ENCODE measurements at regions not wholly inside any gene's neighbourhood (a gene's known extent, or its start where the extent isn't known, plus 50 kb on each side); places are given as distances from the start of the nearest gene placed in this dataset.
"Not testable (repeated sequence)": the region's sequence is repeated elsewhere in the genome, so short reads cannot be mapped to it uniquely, and the experiment has no call there.

DNA sequence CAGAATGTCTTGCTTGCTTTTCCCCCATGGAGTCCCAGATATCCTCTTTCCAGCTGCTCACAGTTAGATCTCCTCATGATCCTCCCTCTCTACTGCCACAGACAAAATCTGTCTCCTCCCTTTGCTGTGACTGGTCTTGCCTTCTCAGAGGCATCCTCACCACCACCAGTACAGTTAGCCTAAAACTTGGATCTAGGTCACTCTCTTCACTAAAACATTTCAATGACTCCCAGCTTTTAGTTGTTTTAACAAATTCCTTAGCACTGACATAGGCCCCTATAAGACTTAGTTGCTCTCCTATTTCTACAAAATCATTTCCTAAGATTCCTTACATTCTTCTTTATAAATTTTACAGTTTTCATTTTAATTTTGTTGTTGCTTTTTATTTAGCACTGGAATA, 734.2 kb upstream of the CHAC2 start:
- no peak for DNase-seq (ENCODE audit: low spot score)

DNA sequence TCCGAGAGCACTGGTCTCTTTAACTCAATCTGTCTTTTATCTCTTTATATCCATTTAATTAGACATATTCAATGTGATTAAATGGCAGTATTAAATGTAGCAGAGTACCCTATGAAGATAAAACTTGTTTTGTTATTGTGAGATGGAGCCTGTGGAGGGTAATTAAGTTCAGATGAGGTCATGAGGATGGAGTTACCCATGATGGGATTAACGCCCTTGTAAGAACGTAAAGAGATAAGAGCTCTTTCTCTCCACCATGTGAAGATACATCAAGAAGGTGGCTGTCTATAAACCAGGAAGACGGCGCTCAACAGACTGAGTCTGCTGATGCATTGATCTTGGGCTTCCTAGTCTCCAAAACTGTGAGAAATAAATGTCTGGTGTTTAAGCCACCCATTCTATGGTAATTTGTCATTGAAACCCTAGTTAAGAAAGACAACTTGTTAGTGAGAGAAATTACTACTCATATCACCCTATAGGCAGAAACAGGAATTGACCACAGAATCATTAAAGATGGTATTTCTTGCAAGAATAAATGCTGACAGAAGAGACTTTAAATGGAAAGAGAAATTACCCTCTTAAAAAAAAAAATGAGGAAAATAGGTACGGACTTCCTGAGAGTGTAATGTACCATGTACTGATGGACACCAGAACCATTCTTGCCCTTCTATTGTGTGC, 738.7 kb upstream of the CHAC2 start:
- no peak for DNase-seq (ENCODE audit: low spot score)

DNA sequence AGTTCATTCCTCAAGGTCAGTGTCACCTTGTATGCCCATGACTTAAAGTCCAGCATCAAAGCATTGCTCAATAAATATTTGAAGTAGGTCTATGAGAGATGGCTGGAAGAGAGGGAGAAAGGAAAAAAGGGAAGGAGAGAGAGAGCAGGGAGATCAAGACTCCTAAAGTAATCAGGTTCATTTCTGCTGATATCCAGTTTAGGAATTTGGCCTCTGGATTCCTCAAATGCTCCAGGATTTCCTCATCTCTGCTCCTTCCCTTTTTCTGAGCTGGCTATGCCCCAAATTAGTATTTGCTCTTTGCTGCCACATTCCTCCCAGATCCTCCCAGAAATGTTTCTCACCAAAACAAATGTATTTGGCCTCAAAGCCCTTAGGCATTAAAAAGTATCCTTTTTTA, 739.4 kb upstream of the CHAC2 start:
- no peak for DNase-seq (ENCODE audit: low spot score)

DNA sequence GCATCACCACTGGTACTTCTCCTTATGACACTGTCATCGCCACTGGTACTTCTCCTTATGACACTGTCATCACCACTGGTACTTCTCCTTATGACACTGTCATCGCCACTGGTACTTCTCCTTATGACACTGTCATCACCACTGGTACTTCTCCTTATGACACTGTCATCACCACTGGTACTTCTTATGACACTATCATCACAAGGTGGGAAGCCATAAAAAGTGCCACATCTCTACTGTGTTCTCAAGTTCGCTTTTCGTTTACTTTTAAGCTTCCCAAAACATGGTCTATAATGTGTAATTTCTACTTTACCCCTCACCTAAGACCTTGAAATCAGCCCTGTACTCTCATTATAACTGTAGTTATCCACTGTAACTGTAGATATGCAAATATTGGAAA, 745.4 kb upstream of the CHAC2 start:
- DNase-seq (ENCODE audit: low spot score), result not testable (repeated sequence)

DNA sequence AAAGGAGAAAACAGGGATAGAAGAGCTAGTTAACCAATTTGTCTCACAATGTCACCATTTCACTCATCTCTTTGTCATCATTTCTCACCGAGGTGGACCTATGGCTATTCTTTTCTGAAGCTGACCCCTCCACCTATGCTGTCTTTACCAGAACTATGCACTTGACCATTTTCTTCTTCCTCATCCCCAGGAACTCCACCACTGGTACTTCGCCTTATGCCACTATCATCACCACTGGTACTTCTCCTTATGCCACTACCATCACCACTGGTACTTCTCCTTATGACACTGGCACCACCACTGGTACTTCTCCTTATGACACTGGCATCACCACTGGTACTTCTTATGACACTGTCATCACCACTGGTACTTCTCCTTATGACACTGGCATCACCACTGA, 745.8 kb upstream of the CHAC2 start:
- DNase-seq (ENCODE audit: low spot score), result no peak

DNA sequence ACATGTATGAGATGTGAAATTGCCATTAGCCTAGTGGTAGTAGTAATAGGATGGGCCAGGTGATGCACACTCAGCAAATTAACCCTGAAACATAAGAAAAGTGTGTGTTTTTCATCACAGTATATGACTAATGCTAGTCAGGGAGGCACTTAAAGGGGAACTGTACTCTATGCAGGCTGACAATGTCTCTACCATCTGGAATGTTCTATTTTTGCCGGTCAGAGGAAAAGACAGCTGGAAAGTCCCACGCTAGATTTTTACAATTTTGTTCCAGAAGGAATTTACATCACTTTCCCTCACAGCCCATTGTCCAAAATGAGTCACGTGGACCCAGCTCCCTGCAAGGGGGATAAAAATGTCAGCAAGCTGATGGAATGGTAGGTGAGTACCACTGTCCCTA, 746.3 kb upstream of the CHAC2 start:
- no peak for DNase-seq (ENCODE audit: low spot score)

DNA sequence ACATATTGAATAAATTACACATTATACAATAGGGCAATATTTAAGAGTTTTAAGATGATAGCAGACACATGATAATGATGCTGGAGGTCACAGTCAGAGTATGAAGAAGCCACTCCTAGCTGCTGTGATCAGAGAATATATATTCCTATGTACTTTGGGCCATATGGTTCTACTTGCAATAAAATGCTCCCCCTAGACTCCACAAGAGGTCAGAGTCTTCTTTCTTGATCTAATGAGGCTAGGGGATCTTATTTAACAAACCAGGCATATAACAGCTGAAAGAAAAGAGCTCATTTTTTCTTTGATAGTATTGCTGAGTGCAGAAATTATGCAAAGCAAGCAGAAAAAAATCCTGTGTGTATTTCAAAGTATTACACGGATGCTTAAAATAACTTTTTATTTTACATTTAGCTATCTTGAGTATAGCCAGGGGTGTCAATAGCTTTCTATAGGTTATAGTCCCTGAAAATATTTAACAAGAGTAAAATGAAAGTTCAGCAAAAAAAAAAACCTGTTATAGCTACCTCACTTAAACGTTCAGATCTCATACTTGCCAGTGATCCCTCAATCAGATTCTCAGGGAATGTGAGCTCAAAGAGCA, 748.7 kb upstream of the CHAC2 start:
- no peak for DNase-seq (ENCODE audit: low spot score)

DNA sequence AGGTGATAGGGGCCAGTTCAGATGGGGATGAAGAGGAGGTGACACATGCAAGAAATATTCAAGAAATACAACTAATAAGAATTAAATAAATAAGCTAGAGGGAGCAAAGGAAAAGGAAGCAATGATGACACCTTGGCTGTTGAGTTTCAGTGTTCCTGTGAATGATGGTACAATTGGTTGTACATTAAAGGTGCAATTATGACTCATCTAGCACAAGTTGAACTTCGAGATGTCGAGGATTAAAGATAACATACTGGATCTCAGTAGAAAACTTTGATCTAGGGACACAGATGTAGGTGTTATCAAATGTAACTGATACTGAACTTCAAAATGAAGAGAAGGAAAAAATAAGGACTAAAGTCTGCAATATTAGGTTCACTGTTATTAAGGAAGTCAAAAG, 760.6 kb upstream of the CHAC2 start:
- no peak for DNase-seq (ENCODE audit: low spot score)

DNA sequence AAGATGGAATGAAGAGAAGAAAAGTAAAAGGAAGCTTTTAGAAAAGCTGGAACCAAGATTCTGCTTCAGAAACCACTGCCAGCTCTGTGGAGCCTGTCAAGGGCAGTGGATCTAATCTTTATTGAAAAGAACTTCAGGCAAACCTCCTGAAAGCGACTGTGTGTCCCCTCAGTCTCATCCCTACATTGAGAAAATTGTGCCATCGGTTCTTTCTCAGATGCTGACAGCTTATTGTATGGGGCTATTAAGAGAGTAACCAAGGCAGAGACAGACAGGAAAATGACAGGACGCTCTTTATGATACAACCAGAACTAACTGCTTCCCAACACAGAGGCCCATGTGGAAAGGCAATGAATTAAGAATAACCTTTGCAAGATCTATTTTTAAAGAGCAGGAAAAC, 763.2 kb upstream of the CHAC2 start:
- DNase-seq (ENCODE audit: low spot score), result no peak

DNA sequence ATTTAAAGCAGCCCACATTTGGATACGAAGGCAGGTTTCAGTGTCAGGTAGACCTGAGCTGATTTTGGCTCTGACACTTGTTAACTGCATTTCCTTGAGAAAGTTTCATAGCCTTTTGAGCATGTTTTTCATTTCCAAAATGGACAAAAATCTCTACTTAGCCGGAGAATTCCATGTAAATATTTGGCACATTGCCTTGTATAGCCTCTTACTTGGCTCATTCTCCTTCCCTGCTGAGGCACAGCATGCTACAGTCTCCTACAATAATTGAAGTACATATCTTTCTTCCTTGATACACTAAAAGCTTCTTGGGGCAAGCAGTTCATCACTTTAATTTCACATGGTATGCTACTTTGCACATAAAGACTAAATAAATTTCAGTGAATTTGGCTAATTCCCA, 772.2 kb upstream of the CHAC2 start:
- no peak for DNase-seq (ENCODE audit: low spot score)

DNA sequence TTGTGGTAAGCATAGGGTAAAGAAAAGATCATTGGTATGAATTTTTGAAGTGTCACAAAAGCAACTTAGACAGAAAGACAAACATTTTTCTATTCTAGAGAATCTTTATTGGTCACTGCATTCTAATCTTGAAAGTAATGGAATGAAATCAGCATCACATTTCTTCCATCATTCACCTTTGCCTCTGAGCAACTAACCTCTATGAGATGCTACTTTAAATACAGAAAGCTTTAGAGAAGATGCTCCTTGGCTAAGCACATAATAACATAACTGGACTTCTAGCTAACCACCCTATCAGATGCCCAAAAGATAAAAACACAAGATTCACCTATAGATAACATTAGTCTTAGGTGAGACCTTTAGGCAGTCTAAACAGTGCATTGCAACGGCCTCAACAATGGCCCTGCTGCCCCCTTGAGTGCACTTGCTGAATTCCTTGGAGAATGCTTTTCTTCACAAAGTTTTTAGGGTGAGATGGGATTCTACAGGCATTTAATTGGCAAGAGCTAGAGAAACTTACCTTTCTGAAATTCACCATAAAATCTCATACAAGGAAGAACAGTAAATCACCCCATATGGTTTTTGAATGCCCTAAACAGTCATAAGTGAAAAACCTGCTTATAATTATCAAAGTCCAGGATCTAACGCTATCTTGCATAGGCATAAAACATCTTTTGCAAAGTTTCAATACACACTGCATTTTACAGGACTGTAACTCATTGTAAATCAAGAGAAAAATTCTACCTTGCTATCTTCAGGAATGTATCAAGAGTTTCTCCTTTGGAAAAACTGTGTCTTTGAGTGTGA, 791.3 kb upstream of the CHAC2 start:
- DNase-seq (ENCODE audit: low spot score), result peak; percentile 8

DNA sequence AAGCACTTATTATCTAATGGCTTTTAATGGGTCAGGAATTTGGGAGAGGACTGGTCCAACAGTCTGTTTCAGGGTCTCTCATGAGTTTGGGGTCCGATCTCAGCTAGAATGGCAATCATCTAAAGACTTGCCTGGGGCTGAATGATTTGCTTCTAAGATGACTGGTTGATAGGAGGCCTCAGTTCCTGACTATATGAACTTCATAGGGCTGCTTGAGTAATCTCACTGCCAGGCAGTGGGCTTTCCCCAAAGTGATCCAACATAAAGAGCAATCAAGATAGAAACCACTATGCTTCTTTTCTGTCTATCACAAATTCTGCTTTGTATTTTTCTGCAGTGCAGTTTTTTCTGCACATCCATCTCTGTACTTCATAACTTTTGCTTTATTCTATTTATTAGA, 793.5 kb upstream of the CHAC2 start:
- no peak for DNase-seq (ENCODE audit: low spot score)

DNA sequence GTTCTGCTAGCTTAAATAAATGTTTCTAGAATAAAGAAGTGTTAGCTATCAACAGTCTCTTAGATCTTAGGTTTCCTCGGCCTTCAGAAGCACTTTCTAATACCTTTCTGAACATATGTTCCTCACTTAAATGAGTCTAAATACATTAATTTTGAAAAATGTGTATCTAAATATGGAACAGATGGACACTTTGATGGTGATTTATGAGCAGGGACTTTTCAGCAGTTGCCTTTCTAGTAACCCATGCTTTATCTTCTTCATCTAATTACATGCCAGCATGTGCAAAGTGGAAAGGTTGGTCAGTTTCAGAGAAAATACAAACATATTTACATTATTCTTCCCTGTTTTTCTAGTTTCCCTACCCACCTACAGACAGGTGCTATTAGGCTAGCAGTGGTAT, 797.0 kb upstream of the CHAC2 start:
- no peak for DNase-seq (ENCODE audit: low spot score)

DNA sequence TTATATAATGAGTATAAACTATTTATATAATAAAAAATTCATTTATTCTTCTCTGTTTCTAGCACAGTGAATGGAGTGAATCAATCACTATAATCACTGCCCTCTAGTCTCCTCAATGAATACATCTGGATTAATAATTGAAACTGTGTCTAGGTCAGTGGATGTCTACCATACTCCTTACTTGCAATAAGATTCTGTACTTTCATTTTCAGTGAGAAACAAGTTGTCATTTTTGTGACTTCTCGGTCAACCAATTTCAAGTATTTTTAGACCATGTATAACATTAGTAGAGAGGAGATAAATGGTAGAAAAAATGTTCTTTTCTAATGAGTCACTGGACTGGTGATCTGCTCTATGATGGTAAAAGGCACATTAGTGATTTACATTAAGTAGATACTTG, 799.6 kb upstream of the CHAC2 start:
- DNase-seq (ENCODE audit: low spot score), result no peak

DNA sequence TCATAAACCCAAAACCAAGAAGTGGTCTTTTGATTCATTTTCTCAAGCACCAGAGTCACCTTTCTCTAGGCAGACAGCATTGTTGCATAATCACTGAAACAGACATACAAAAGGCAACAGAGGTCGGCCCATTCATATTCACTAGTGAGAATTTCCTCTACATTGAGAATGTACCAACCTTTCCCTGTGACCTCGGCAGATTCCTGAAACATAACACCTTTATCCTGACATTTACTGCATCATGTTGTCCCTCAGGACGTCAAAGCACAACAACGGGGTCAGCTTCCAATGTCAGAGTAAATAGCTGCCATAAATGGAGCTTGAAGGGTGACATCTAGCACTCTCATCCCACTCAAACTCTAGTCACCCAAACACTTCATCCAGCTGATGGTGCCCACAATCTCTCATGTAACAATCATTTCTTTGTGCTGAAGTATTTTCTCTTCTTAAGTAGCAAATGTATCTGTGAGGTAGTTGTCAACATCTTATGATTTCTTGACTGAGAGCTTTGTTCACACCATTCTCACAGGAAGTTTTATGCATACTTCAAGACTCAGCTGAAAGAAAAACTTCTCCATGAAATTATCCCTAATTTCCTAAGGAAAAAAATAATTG, 802.6 kb upstream of the CHAC2 start:
- DNase-seq (ENCODE audit: low spot score), result no peak

DNA sequence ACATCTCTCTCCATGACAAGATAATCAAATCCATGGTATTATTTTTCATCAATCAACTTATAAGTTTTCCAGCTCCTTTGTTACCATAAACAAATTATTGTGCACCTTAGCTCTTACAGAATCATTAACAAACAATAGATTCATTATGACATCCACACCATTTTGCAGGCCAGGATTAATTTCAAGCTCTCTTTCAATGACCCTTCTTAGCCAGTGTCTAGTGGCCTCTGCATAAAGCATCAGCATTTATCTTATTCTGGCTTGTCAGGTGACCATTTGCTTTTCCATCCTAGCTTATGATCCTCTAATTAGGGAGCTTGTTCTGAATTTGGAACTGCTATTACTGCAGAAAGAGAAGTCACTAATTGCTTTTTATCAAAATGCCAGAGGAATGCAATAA, 806.2 kb upstream of the CHAC2 start:
- no peak for DNase-seq (ENCODE audit: low spot score)

DNA sequence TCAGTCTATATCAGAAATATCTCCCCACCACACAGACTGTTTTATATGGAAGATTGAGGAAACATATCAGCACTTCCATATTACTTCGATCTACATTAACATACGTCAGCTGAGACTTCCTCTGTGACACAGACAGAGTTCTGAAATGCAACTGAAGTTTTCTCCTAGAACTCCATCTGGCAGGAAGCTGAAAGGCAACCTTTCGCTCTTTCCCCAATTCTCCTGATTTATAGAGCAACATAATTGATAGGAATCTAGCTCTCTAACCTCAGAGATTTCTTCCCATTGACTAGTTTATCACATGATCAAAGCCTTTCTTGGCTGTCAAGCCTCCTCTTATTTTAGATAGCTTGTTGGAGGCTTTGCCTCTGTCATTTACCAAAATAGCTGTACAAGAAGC, 806.7 kb upstream of the CHAC2 start:
- no peak for DNase-seq (ENCODE audit: low spot score)

DNA sequence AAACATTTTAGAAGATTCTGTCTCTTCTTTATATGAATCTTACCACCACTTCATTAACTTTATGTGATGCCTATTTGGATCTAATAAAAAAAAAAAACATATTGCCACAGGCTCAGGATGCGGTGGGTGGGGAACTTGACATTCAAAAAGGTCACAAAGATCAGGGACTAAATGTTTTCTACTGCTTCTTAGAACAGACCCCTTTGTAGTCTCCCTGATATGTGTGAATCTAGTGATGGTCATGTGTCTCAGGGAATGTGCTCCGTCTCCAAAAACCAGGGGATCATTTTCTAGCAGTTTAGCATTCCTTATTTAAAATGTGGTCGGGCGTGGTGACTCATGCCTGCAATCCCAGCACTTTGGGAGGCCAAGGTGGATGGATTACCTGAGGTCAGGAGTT, 807.8 kb upstream of the CHAC2 start:
- DNase-seq (ENCODE audit: low spot score), result no peak

DNA sequence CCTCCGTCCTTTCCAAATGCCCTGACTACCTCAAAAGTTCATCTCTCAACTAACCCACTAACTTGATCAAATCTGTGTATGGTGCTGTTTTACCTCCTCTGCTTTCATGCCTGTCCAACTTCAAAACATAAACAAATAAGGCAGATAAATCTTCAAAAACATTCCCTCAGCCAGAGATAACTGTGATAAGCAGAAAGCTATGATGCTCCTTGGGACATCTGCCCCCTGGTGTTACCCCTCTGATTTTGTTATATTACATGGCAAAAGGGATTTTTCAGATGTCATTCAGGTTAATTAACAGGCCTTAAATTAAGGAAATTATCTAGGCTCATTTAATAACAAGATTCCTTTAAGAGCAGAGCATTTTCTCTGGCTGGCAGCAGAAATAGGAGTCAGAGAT, 810.8 kb upstream of the CHAC2 start:
- DNase-seq (ENCODE audit: low spot score), result no peak

DNA sequence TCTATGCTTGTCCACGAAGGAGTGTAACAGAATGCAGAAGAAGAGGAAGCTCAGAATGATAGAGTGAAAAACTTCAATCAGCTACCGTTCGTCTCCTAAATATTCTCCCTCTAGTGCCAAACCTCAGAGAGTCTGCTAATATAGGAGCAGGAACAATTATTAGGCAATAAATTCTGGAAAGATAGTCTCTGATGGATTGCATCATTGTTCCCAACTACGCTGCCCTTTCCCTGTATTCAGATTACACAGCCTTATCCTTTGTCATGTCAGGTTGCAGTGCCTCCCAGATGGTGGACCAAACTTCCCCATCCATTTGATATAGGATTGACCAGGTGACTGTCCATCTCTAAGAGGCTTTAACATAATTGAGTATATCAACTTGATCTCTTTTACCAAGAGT, 811.5 kb upstream of the CHAC2 start:
- DNase-seq (ENCODE audit: low spot score), result no peak

DNA sequence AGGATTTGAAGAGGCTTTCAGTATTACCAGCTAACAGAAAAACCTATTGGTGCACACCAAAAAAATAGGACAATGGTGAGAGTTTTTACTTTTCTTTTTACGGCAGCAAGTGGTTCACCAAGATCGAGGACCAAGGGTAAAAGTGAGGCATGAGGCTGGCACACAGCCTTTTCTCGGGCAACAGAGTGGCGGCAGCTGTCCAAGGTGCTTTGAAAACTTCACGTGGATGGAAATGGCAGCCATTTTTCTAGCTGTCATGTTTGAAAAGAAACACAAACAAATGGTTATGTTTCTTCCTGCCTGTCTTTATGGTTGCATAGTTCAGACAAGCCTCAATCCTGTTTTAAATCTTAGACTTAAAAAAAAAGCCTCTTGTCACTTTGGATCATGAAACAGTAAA, 812.5 kb upstream of the CHAC2 start:
- DNase-seq (ENCODE audit: low spot score), result no peak

DNA sequence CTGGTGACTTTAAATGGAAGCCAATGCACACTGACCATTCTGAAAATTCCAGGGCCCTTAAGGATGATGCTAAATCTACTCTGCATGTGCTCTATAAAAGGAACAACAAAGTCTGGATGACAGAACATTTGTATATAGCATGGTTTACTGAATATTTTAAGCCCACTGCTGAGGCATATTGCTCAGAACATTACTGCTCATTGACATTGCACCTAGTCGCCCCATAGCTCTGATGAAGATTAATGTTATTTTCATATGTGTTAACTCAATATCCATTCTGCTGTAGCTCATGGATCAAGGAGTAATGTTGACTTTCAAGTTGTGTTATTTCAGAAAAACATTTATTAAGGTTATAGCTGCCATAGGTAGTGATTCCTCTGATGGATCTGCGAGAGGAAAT, 827.5 kb upstream of the CHAC2 start:
- DNase-seq (ENCODE audit: low spot score), result no peak

DNA sequence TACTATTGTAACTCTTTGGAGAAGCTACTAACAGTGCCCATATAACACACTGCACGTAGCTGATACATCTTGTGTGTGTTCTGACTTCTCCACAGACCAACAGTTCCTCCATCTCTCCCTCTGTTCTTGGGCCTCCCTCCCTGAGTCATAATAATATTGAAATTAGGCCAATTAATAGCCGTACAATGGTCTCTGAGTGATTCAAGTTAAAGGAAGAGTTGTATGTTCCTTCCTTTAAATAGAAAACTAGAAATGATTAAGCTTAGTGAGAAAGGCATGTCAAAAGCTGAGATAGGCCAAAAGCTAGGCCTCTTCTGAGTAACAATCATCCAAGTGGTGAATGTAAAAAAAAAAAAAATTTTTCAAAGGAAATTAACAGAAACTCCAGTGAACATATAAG, 828.4 kb upstream of the CHAC2 start:
- no peak for DNase-seq (ENCODE audit: low spot score)

Data from pons (tissue), 1 donor.